Left forelimb (tissue), 1 donor: ENCODE measurements at regions not wholly inside any gene's neighbourhood (a gene's known extent, or its start where the extent isn't known, plus 50 kb on each side); places are given as distances from the start of the nearest gene placed in this dataset.
"Not testable (repeated sequence)": the region's sequence is repeated elsewhere in the genome, so short reads cannot be mapped to it uniquely, and the experiment has no call there.

Experiments
- DNase-seq: peaks from one replicate; pipeline ENCODE4 v3.0.0-alpha.2; 2018; ENCODE audit warnings: low spot score

- no peak for DNase-seq
These were observed 58.1 kb upstream of the HABP2 start for GRCh38 chr10:113494761-113495160.

- no peak for DNase-seq
These were observed 57.3 kb upstream of the HABP2 start for GRCh38 chr10:113495553-113495952.

GRCh38 chr10:113496111-113497109 lies 56.4 kb upstream of the HABP2 start:
- DNase-seq = peak; percentile 86

DNA sequence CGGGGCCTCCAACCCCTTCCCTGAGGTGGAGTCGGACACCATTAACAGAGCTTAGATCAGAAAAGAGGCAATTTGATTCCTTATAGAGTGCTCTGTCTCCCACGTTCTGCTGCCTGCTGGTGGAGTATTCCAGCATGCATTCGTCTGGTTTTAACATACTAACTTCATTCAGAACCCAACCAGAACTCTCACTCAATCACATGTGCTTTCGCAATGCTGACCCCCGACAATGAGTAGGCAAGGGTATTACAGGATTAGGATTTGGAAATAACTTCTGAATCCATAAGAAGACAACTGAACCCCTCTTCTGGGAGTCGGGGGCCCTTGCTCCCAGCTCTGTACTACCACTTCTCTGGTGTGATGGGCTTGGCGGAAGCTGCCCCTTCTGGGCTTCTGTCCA lies 55.7 kb upstream of the HABP2 start:
- no peak for DNase-seq

GRCh38 chr10:113498997-113499396 lies 53.9 kb upstream of the HABP2 start:
- DNase-seq = no peak

- no peak for DNase-seq
These were observed 53.0 kb upstream of the HABP2 start for GRCh38 chr10:113499806-113500205.

- not testable (repeated sequence) for DNase-seq
These were observed 51.8 kb upstream of the HABP2 start for GRCh38 chr10:113501031-113501430.
